K562 (cell line): ENCODE measurements at regions not wholly inside any gene's neighbourhood (a gene's known extent, or its start where the extent isn't known, plus 50 kb on each side); places are given as distances from the start of the nearest gene placed in this dataset.

ENCODE experiments used
- ATAC-seq: fragments of 200-7000 bp; cut with Tn5 transposase; 3 replicates; pipeline ENCODE4 v1.9.1; 2020; ENCODE audit warnings: moderate library complexity
- BruUV-seq: library from RNA; stranded (reverse); fragments of 400-500 nt; replicated peaks from 2 replicates; lab custom pipeline; 2021; lab: Mats Ljungman, UMichigan
- CTCF ChIA-PET: fragments of 300-600 bp; formaldehyde crosslinking; extraction: SDS; loops from one replicate; lab custom pipeline; 2021; ENCODE audit warnings: low intra/inter-chr PET ratio; lab: Yijun Ruan, JAX
- POLR2A ChIA-PET: fragments of 300-600, 350-650 bp; sonication (Branson Sonifier 250); formaldehyde crosslinking; extraction: SDS; loops from one replicate; lab custom pipeline; 2021; ENCODE audit warnings: antibody characterized with exemption, inconsistent platforms; lab: Yijun Ruan, JAX
- DNase-seq, 4 experiments: peaks; one replicate each; pipeline versions ENCODE4 v3.0.0 to v3.0.0-alpha.2; 2011 to 2018; ENCODE audit warnings: low spot score in 3 of 4, mixed read lengths in 3 of 4; ENCODE audit errors: extremely low read depth in 1 of 4
- FAIRE-seq: peaks from 2 replicates; lab custom pipeline; 2011; peaks lifted over from hg19 to GRCh38; lab: Jason Lieb, UNC
- H2AFZ ChIP-seq: 2 replicates; pipeline ENCODE4 v1.6.0; 2011; ENCODE audit warnings: low read depth, low read length, control low read depth, inconsistent platforms
- H3K27ac ChIP-seq: fragments of 200-600 bp; 3 replicates; pipeline ENCODE4 v1.8.0; 2011; ENCODE audit warnings: low read depth, mild to moderate bottlenecking, control low read depth, inconsistent platforms, low read length, moderate library complexity, mixed read lengths; ENCODE audit errors: extremely low read depth
- H3K27me3 ChIP-seq, 2 experiments: fragments of 300-600 bp in 1 of 2; 2 replicates in 1 of 2; 3 replicates in 1 of 2; pipeline versions ENCODE4 v1.6.0 to v1.8.0; 2011; ENCODE audit warnings: inconsistent platforms in 2 of 2, low read length in 2 of 2, mild to moderate bottlenecking in 1 of 2, mixed read lengths in 1 of 2, moderate library complexity in 1 of 2; ENCODE audit not compliant: control insufficient read depth in 2 of 2, insufficient read depth in 2 of 2
- H3K36me3 ChIP-seq: fragments of 300-600 bp; 3 replicates; pipeline ENCODE4 v1.8.0; 2011; ENCODE audit warnings: mild to moderate bottlenecking, low read length, inconsistent platforms; ENCODE audit not compliant: control insufficient read depth, insufficient read depth
- H3K4me1 ChIP-seq, 2 experiments: fragments of 200-600 bp in 1 of 2; replicated peaks in 1 of 2; 2 replicates in 1 of 2; 3 replicates in 1 of 2; pipeline versions ENCODE4 v1.5.1 to v1.8.0; 2011; ENCODE audit warnings: inconsistent platforms in 2 of 2, low read length in 2 of 2, mild to moderate bottlenecking in 1 of 2, mixed read lengths in 1 of 2, moderate library complexity in 1 of 2; ENCODE audit not compliant: control insufficient read depth in 2 of 2, insufficient read depth in 2 of 2
- H3K4me2 ChIP-seq: 2 replicates; pipeline ENCODE4 v1.6.1; 2011; ENCODE audit warnings: low read length, control low read depth, inconsistent platforms, mixed read lengths; ENCODE audit not compliant: insufficient read depth
- H3K4me3 ChIP-seq: fragments of 200-600 bp; sonication (generic), shearing (Covaris generic); 2 replicates; pipeline ENCODE4 v1.5.1; 2016; ENCODE audit warnings: control low read depth, inconsistent platforms
- H3K79me2 ChIP-seq: fragments of 200-600 bp; 3 replicates; pipeline ENCODE4 v1.8.0; 2011; ENCODE audit warnings: low read length, inconsistent platforms; ENCODE audit not compliant: control insufficient read depth, insufficient read depth
- H3K9ac ChIP-seq, 2 experiments: 2 replicates each; pipeline versions ENCODE4 v1.6.0 to v1.6.1; 2011; ENCODE audit warnings: low read depth in 2 of 2, low read length in 2 of 2, control low read depth in 1 of 2, inconsistent platforms in 1 of 2, mild to moderate bottlenecking in 1 of 2, mixed read lengths in 1 of 2; ENCODE audit not compliant: insufficient read depth in 1 of 2
- H3K9me1 ChIP-seq: one replicate; pipeline ENCODE4 v1.6.0; 2011; ENCODE audit warnings: inconsistent platforms, mild to moderate bottlenecking, low read length, moderate library complexity; ENCODE audit not compliant: control insufficient read depth, insufficient read depth
- H3K9me3 ChIP-seq: replicated peaks from 2 replicates; pipeline ENCODE4 v1.5.1; 2011; ENCODE audit warnings: low read depth, low read length, inconsistent platforms; ENCODE audit not compliant: control insufficient read depth, insufficient read depth
- H4K20me1 ChIP-seq: replicated peaks from 2 replicates; pipeline ENCODE4 v1.6.1; 2011; ENCODE audit warnings: low read length, inconsistent platforms, mixed read lengths; ENCODE audit not compliant: control insufficient read depth, insufficient read depth
- ETV5 ChIP-seq: sonication (generic); formaldehyde crosslinking; IDR thresholded peaks from 2 replicates; pipeline ENCODE4 v1.4.0; 2020; ENCODE audit warnings: low read depth, mild to moderate bottlenecking, missing genetic modification reagents
- WGBS: fragments of 100-300 bp; shearing (Covaris generic); methylation state at CpG from one replicate; pipeline ENCODE4 v1.1.6; 2016; ENCODE audit warnings: low coverage, mixed read lengths; ENCODE audit not compliant: insufficient coverage; ENCODE audit errors: missing lambda C conversion rate; 5-methylcytosine and 5-hydroxymethylcytosine counted together
- in situ Hi-C: fragments of 300-500 bp; cut with MboI; formaldehyde crosslinking; loops from 4 replicates; pipeline ENCODE4 v1.15.0; 2018; ENCODE audit warnings: inconsistent platforms, mixed read lengths
- intact Hi-C: fragments of 100-400 bp; cut with micrococcal nuclease; formaldehyde crosslinking; loops from 2 replicates; pipeline ENCODE4 v1.14.2; 2022
- TF ChIP-seq, protein P1 (sequence below): fragments of 450-650 bp; IDR thresholded peaks from 2 replicates; pipeline ENCODE4 v1.6.1; 2016

DNA sequence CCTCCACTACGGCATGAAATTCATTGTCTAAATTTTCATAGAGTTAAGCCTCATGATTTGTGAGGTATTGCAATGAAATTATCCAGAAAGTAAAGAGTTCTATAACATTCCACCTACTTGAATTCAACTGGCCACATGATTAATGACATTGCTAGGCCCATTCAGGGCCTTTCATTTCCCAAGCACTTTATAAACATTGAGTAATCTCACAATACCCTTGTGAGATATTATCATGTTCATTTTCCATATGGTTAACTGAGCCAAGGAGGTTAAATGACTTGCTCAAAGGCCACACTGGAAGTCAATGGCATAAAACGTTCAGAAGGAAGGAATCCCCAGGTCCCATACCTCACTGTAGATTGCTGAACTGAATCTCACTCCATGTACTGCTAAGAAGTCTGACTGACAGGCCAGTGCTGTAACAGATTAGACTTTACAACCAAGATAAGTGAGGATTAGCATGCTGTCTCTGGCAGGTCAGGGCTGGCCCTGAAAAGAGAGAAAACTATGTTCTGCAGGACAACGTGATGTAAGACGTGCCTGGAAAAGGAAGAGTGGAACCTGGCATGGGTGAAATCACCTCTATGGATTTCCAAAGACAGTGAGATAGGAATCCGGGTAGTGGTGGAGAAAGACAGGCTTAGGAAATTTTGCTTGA, 75.9 kb upstream of the SPACA1 start:
- BruUV-seq = no TSS peak
- ChIA-PET CTCF (no interaction called here), POLR2A (interaction anchor here (0.6 kb wide), 1 partner anchor 598 kb away, joined by 3 read pairs; no protein-coding TSS in a partner anchor)
- DNase-seq (no peak), ATAC-seq (no peak), FAIRE-seq (no peak)
- Histone ChIP-seq H2AFZ (no peak overlapping the region), H3K9ac (no peak overlapping the region), H3K4me3 (no peak overlapping the region), H3K79me2 (no peaks in the 10 kb centered on the region), H3K9me1 (no peaks in the 10 kb centered on the region), H3K27ac (no peak overlapping the region; the same call in 2 of the 3 replicates), H3K4me1 (no peaks in the 10 kb centered on the region; a peak in 1 of 5 replicates), H3K36me3 (no peaks in the 10 kb centered on the region), H3K4me2 (no peak overlapping the region), H4K20me1 (no peaks in the 10 kb centered on the region; the same call in 1 of the 2 replicates), H3K27me3 (peaks cover 2 to 12% of the 10 kb centered on the region in 2 experiments; a peak in 3 of 5 replicates), H3K9me3 (no peaks in the 10 kb centered on the region)
- TF ChIP-seq ETV5 = no peak
- TF ChIP-seq, protein P1, sequence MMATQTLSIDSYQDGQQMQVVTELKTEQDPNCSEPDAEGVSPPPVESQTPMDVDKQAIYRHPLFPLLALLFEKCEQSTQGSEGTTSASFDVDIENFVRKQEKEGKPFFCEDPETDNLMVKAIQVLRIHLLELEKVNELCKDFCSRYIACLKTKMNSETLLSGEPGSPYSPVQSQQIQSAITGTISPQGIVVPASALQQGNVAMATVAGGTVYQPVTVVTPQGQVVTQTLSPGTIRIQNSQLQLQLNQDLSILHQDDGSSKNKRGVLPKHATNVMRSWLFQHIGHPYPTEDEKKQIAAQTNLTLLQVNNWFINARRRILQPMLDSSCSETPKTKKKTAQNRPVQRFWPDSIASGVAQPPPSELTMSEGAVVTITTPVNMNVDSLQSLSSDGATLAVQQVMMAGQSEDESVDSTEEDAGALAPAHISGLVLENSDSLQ = peak; percentile 18; the same call in 1 of the 2 replicates
- in situ Hi-C loops = no loop called here
- WGBS = 0% methylated on average over 5 of the region's 5 CpGs
- intact Hi-C loops = no loop called here
